ENCODE measurements at regions not wholly inside any gene's neighbourhood (a gene's known extent, or its start where the extent isn't known, plus 50 kb on each side); places are given as distances from the start of the nearest gene placed in this dataset.

- TF ChIP-seq SIN3A (conservative IDR thresholded peaks at IDR 0.05 in 1 of 2, IDR thresholded peaks at IDR 0.05 in 1 of 2; ENCODE audit: low read depth in 1 of 2, low read length in 2 of 2) (no peak), BACH1 (IDR thresholded peaks at IDR 0.05; ENCODE audit: low read length) (no peak), HDAC2 (IDR thresholded peaks at IDR 0.05; ENCODE audit: borderline replicate concordance in 1 of 2, low read depth in 2 of 2, low read length in 2 of 2) (no peak), TAF7 (optimal IDR thresholded peaks at IDR 0.05; ENCODE audit: borderline replicate concordance, low read depth, low read length) (no peak), FOSL1 (IDR thresholded peaks at IDR 0.05; ENCODE audit: insufficient read depth, low read depth, low read length) (no peak), POLR2A (IDR thresholded peaks at IDR 0.05; ENCODE audit: control extremely low read depth in 1 of 2, low read depth in 2 of 2, low read length in 2 of 2) (no peak)
Observed at GRCh38 chr3:66856533-66856932, 141.6 kb upstream of the KBTBD8 start (continued).

Measured in H1 (cell line).